Body of pancreas (tissue), 4 donors: ENCODE measurements at regions not wholly inside any gene's neighbourhood (a gene's known extent, or its start where the extent isn't known, plus 50 kb on each side); places are given as distances from the start of the nearest gene placed in this dataset.

ENCODE experiments used
- ATAC-seq: fragments of 150-250 bp; one replicate; pipeline ENCODE4 v1.9.1; 2016
- DNase-seq, 4 donors: peaks; one replicate each; pipeline ENCODE4 v3.0.0-alpha.2; 2019
- H3K27ac ChIP-seq, 4 donors: fragments of 200-600 bp; sonication (generic); 1 replicate in 3 of 4; 2 replicates in 1 of 4; pipeline versions ENCODE4 v1.5.1 to v1.6.1; 2016 to 2019; ENCODE audit warnings: mild to moderate bottlenecking in 1 of 4, mixed read lengths in 1 of 4, moderate library complexity in 1 of 4
- H3K27me3 ChIP-seq, 2 donors: fragments of 200-600 bp; sonication (generic); one replicate each; pipeline ENCODE4 v1.6.0; 2016; ENCODE audit warnings: mild to moderate bottlenecking in 1 of 2
- H3K36me3 ChIP-seq, 2 donors: fragments of 200-600 bp; sonication (generic); replicated peaks in 1 of 2; 2 replicates each; pipeline ENCODE4 v1.5.1; 2016; ENCODE audit warnings: low read depth in 2 of 2; ENCODE audit not compliant: insufficient read depth in 1 of 2
- H3K4me1 ChIP-seq: fragments of 200-600 bp; sonication (generic); one replicate; pipeline ENCODE4 v1.6.0; 2016
- H3K4me3 ChIP-seq, 2 donors: fragments of 200-600 bp; sonication (generic); 1 replicate in 1 of 2; 2 replicates in 1 of 2; pipeline ENCODE4 v1.5.1; 2016 to 2019
- H3K9me3 ChIP-seq, 3 donors: fragments of 200-600 bp; sonication (generic); 1 replicate in 2 of 3; 2 replicates in 1 of 3; pipeline ENCODE4 v1.5.1; 2016
- POLR2A ChIP-seq, 3 donors: fragments of 450-650 bp; IDR thresholded peaks; one replicate each; pipeline ENCODE4 v1.6.1; 2016; ENCODE audit warnings: antibody characterized with exemption in 3 of 3, mild to moderate bottlenecking in 2 of 3
- WGBS, 2 donors: methylation state at CpG; one replicate each; pipeline ENCODE4 v1.1.5; 2017; 5-methylcytosine and 5-hydroxymethylcytosine counted together
- intact Hi-C: fragments of 100-400 bp; cut with DNase I; formaldehyde crosslinking; loops from one replicate; pipeline ENCODE4 v1.15.1; 2023
- TF ChIP-seq, protein P1 (sequence below), 7 experiments: fragments of 450-650 bp in 4 of 7; fragments of 200-600 bp in 3 of 7; sonication (generic) in 3 of 7; IDR thresholded peaks; one replicate each; pipeline ENCODE4 v1.5.1; 2016 to 2019; ENCODE audit warnings: antibody characterized with exemption in 7 of 7

DNA sequence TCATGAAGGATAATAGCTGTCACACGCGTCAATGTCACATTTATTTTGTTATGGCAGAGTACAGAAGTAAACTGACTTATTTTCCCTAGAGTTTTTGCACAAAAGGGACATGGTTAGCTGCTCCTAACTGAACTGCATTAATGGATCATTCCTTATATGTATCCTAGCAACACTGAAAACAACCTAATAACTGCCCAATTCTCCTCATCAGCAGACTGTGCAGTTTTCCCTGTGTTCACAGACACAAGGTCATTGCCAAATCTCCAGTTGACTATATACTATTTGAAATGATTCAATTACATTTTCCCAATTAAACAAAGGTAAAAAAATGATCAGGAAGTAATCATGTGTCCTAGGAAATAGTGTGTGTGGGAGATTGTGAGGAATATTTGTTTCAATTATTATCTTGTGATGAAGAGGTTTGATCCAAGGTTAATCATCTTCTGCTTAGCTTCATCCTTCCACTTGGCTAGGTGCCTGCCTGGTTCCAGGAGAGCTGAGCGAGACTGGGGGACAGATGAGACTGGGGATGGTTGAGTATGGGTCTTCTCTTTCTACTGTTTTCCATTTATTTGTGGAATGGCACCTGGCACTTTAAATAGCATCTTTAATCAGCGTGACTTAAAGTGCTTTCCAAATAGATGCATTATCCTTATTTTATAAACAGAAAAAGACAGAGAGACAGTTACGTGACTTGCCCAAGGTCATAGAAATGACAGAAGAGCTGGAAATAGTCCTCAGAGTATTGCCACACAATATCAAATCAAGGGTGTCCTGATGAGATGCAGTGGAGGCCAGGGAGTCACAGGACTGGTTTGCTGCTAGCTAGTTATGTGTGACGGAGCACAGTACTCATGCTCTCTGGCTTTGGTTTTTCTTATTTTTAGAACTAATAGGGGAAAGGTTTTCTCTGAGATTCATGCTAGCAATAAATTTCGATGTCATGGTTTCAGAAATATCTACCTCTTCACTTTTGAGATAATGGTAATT, 335.6 kb downstream of the PIK3C3 start:
- no peaks in the 10 kb centered on the region for H3K4me1 ChIP-seq
- intact Hi-C loops = no loop called here
- DNase-seq (peak in 1 of 4 donors; percentile 11), ATAC-seq (no peak)
- no peaks in the 10 kb centered on the region for H3K36me3 ChIP-seq
- TF ChIP-seq, protein P1, sequence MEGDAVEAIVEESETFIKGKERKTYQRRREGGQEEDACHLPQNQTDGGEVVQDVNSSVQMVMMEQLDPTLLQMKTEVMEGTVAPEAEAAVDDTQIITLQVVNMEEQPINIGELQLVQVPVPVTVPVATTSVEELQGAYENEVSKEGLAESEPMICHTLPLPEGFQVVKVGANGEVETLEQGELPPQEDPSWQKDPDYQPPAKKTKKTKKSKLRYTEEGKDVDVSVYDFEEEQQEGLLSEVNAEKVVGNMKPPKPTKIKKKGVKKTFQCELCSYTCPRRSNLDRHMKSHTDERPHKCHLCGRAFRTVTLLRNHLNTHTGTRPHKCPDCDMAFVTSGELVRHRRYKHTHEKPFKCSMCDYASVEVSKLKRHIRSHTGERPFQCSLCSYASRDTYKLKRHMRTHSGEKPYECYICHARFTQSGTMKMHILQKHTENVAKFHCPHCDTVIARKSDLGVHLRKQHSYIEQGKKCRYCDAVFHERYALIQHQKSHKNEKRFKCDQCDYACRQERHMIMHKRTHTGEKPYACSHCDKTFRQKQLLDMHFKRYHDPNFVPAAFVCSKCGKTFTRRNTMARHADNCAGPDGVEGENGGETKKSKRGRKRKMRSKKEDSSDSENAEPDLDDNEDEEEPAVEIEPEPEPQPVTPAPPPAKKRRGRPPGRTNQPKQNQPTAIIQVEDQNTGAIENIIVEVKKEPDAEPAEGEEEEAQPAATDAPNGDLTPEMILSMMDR (IDR thresholded peaks at IDR 0.05) = no peak
- no peak for TF ChIP-seq POLR2A (IDR thresholded peaks at IDR 0.05)
- no peaks in the 10 kb centered on the region for H3K9me3 ChIP-seq
- H3K4me3 ChIP-seq = no peak overlapping the region
- WGBS, 2 donors = 59 to 66% methylated on average over 7 of the region's 7 CpGs
- no peaks in the 10 kb centered on the region for H3K27me3 ChIP-seq
- no peak overlapping the region for H3K27ac ChIP-seq

DNA sequence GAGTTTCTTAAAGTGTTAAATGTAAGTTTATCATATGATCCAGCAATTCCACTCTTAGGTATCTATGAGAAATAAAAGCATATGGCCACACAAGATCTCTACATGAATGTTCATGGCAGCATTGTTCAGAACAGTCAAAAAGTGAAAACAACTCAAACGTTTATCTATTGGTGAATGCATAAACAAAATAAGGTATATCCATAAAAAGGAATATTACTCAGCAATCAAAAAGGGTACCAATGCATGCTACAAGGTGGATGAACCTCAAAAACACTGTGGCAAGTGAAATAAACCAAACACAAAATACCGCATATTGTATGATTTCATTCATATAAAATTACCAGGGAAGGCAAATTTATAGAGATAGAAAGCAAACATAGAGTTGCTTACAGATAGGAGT, 337.6 kb downstream of the PIK3C3 start:
- ATAC-seq = no peak
- TF ChIP-seq, protein P1 (IDR thresholded peaks at IDR 0.05) = no peak
- no peak for TF ChIP-seq POLR2A (IDR thresholded peaks at IDR 0.05)
- Histone ChIP-seq H3K4me3 (no peak overlapping the region), H3K36me3 (no peaks in the 10 kb centered on the region), H3K27ac (no peak overlapping the region), H3K4me1 (no peaks in the 10 kb centered on the region), H3K27me3 (no peaks in the 10 kb centered on the region), H3K9me3 (no peaks in the 10 kb centered on the region)
- WGBS, 2 donors = 59 to 71% methylated on average over 2 of the region's 2 CpGs
- intact Hi-C loops = no loop called here
- DNase-seq = no peak

DNA sequence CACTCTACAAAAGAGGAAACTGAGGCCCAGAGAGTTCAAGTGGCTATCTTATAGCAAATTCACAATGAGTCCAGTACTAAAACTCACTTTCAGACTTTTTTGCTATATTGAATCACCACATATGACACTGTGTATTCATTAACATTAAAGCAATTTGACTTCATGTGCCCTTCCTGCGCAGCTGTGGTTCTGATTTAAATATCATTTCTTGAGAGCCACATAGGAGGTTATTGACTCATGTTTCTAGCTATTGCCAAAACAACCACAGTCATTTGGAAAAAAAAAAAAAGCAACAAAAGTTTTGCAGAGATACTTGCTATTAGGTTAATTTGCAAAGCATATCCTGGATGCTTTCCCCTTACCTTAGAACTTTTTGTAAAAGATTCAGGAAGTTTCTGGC, 341.2 kb downstream of the PIK3C3 start:
- Histone ChIP-seq H3K4me3 (no peak overlapping the region), H3K27ac (no peak overlapping the region), H3K36me3 (no peaks in the 10 kb centered on the region), H3K27me3 (no peaks in the 10 kb centered on the region), H3K9me3 (no peaks in the 10 kb centered on the region), H3K4me1 (no peaks in the 10 kb centered on the region)
- TF ChIP-seq, protein P1 (IDR thresholded peaks at IDR 0.05) = no peak
- no peak for TF ChIP-seq POLR2A (IDR thresholded peaks at IDR 0.05)
- DNase-seq (no peak), ATAC-seq (no peak)
- intact Hi-C loops = loop anchor here (5.0 kb wide), 1 partner anchor 1266 kb away; no protein-coding TSS in a partner anchor
- WGBS, 2 donors = 87 to 100% methylated on average over 1 of the region's 1 CpG

DNA sequence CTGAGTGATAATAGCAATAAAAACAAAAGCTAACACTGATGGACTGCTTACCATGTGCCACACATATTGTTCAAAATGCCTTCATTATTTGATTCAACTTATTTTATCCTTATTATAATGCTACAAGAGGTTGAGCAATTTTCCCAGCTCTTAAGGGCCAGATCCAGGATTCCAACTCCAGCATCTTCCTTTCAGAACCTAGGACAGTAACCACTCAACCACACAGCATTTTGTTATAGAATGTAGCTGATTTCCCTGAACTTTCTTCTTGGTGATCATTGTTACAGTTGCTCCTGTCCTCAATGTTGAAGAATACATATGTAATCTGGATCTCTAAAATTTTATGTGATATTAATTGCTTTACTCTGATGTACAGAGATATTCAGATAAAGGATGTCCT, 341.7 kb downstream of the PIK3C3 start:
- no peak for DNase-seq
- Histone ChIP-seq H3K4me1 (no peaks in the 10 kb centered on the region), H3K9me3 (no peaks in the 10 kb centered on the region), H3K27ac (no peak overlapping the region), H3K4me3 (no peak overlapping the region), H3K36me3 (no peaks in the 10 kb centered on the region), H3K27me3 (no peaks in the 10 kb centered on the region)
- TF ChIP-seq, protein P1 (IDR thresholded peaks at IDR 0.05) = no peak
- TF ChIP-seq POLR2A (IDR thresholded peaks at IDR 0.05) = no peak
- intact Hi-C loops = loop anchor here (5.0 kb wide), 1 partner anchor 1266 kb away; no protein-coding TSS in a partner anchor
- ATAC-seq = no peak
